Keratinocyte (primary cell): ENCODE measurements at regions not wholly inside any gene's neighbourhood (a gene's known extent, or its start where the extent isn't known, plus 50 kb on each side); places are given as distances from the start of the nearest gene placed in this dataset.

Source experiments
- DNase-seq: peaks from one replicate; pipeline ENCODE4 v3.0.0-alpha.2; 2011; ENCODE audit warnings: low read depth, missing footprints, low spot score
- FAIRE-seq: peaks from 2 replicates; lab custom pipeline; 2011; peaks lifted over from hg19 to GRCh38; lab: Jason Lieb, UNC
- H2AFZ ChIP-seq: 2 replicates; pipeline ENCODE4 v1.6.0; 2012; ENCODE audit warnings: low read length, control low read depth, inconsistent platforms; ENCODE audit not compliant: control insufficient read depth
- H3K27ac ChIP-seq: 2 replicates; pipeline ENCODE4 v1.5.1; 2011; ENCODE audit warnings: low read length; ENCODE audit not compliant: control insufficient read depth, insufficient read depth
- H3K27me3 ChIP-seq: 3 replicates; pipeline ENCODE4 v1.6.0; 2011; ENCODE audit warnings: low read length; ENCODE audit not compliant: control insufficient read depth, insufficient read depth; ENCODE audit errors: extremely low read depth
- H3K36me3 ChIP-seq, 2 experiments: 2 replicates in 1 of 2; 3 replicates in 1 of 2; pipeline ENCODE4 v1.5.1; 2011; ENCODE audit warnings: low read length in 2 of 2, mild to moderate bottlenecking in 1 of 2; ENCODE audit not compliant: control insufficient read depth in 2 of 2, insufficient read depth in 2 of 2; ENCODE audit errors: extremely low read depth in 1 of 2
- H3K4me1 ChIP-seq: 3 replicates; pipeline ENCODE4 v1.5.1; 2011; ENCODE audit warnings: low read length; ENCODE audit not compliant: control insufficient read depth, insufficient read depth; ENCODE audit errors: extremely low read depth
- H3K4me2 ChIP-seq: 3 replicates; pipeline ENCODE4 v1.6.0; 2011; ENCODE audit warnings: low read depth, low read length; ENCODE audit not compliant: control insufficient read depth, insufficient read depth; ENCODE audit errors: extremely low read depth
- H3K4me3 ChIP-seq, 3 experiments: fragments of 200-600 bp in 1 of 3; sonication (generic) in 1 of 3; 2 replicates in 2 of 3; 3 replicates in 1 of 3; pipeline ENCODE4 v1.5.1; 2011 to 2016; ENCODE audit warnings: low read length in 3 of 3, mild to moderate bottlenecking in 3 of 3, control low read depth in 2 of 3, inconsistent platforms in 1 of 3, low read depth in 1 of 3, mixed read lengths in 1 of 3, mixed run types in 1 of 3, moderate library complexity in 1 of 3; ENCODE audit not compliant: control insufficient read depth in 2 of 3, insufficient read depth in 2 of 3; ENCODE audit errors: extremely low read depth in 1 of 3
- H3K79me2 ChIP-seq: 2 replicates; pipeline ENCODE4 v1.6.0; 2012; ENCODE audit warnings: low read length; ENCODE audit not compliant: control insufficient read depth, insufficient read depth
- H3K9ac ChIP-seq: 3 replicates; pipeline ENCODE4 v1.6.0; 2011; ENCODE audit warnings: low read length; ENCODE audit not compliant: control insufficient read depth, insufficient read depth; ENCODE audit errors: extremely low read depth
- H3K9me1 ChIP-seq: 3 replicates; pipeline ENCODE4 v1.6.0; 2011; ENCODE audit warnings: low read length; ENCODE audit not compliant: control insufficient read depth, insufficient read depth; ENCODE audit errors: extremely low read depth
- H3K9me3 ChIP-seq: 2 replicates; pipeline ENCODE4 v1.5.1; 2012; ENCODE audit warnings: low read depth, low read length; ENCODE audit not compliant: control insufficient read depth
- H4K20me1 ChIP-seq: 3 replicates; pipeline ENCODE4 v1.6.0; 2011; ENCODE audit warnings: low read length; ENCODE audit not compliant: control insufficient read depth, insufficient read depth; ENCODE audit errors: extremely low read depth
- EZH2 ChIP-seq: IDR thresholded peaks from one replicate; pipeline ENCODE4 v1.6.1; 2012; ENCODE audit warnings: inconsistent platforms, mild to moderate bottlenecking, low read length, moderate library complexity
- dilution Hi-C: fragments of 300-500 bp; cut with MboI; formaldehyde crosslinking; loops from one replicate; pipeline ENCODE4 v1.7.0; 2020; ENCODE audit warnings: low sequenced_read_pairs; ENCODE audit not compliant: extremely low pct_ligation_motif_present
- TF ChIP-seq, protein P1 (sequence below), 3 experiments: IDR thresholded peaks in 1 of 3; conservative IDR thresholded peaks in 1 of 3; optimal IDR thresholded peaks in 1 of 3; 2 replicates in 2 of 3; 3 replicates in 1 of 3; pipeline versions ENCODE3 to v1.5.1; 2011; ENCODE audit warnings: low read length in 3 of 3, mild to moderate bottlenecking in 3 of 3, moderate library complexity in 2 of 3, control low read depth in 1 of 3, inconsistent platforms in 1 of 3; ENCODE audit not compliant: insufficient read depth in 2 of 3; ENCODE audit errors: extremely low read depth in 1 of 3

DNA sequence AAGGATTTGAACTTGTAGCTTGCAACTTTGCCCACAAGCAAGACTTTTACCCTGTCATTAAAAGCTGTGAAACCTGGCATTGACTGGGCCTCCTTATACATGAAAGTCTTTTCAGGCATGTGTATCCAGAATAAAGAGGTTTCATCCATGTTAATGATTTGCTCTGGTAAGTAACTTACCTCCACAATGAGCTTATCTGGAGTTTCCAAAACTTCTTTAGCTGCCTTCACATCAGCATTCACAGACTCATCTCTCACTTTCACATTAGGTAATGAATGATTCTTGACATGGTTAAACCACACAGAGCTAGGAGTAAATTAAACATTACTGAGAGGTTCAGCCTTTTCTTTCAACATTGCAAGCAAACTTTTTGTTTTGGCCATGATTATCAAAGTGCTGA, 234.4 kb upstream of the CLEC14A start:
- Histone ChIP-seq H3K4me3 (no peak overlapping the region), H2AFZ (no peak overlapping the region), H3K79me2 (no peaks in the 10 kb centered on the region), H3K4me2 (no peak overlapping the region), H3K9ac (no peak overlapping the region), H3K9me3 (no peaks in the 10 kb centered on the region), H4K20me1 (no peaks in the 10 kb centered on the region), H3K4me1 (no peaks in the 10 kb centered on the region), H3K27me3 (no peaks in the 10 kb centered on the region), H3K36me3 (no peaks in the 10 kb centered on the region), H3K9me1 (no peaks in the 10 kb centered on the region), H3K27ac (no peak overlapping the region)
- FAIRE-seq (no peak), DNase-seq (no peak)
- TF ChIP-seq, protein P1, sequence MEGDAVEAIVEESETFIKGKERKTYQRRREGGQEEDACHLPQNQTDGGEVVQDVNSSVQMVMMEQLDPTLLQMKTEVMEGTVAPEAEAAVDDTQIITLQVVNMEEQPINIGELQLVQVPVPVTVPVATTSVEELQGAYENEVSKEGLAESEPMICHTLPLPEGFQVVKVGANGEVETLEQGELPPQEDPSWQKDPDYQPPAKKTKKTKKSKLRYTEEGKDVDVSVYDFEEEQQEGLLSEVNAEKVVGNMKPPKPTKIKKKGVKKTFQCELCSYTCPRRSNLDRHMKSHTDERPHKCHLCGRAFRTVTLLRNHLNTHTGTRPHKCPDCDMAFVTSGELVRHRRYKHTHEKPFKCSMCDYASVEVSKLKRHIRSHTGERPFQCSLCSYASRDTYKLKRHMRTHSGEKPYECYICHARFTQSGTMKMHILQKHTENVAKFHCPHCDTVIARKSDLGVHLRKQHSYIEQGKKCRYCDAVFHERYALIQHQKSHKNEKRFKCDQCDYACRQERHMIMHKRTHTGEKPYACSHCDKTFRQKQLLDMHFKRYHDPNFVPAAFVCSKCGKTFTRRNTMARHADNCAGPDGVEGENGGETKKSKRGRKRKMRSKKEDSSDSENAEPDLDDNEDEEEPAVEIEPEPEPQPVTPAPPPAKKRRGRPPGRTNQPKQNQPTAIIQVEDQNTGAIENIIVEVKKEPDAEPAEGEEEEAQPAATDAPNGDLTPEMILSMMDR (optimal IDR thresholded peaks at IDR 0.05 in 1 of 3, IDR thresholded peaks at IDR 0.05 in 1 of 3, conservative IDR thresholded peaks at IDR 0.05 in 1 of 3; ENCODE audit: extremely low read depth in 1 of 3, insufficient read depth in 2 of 3, low read length in 3 of 3) = no peak
- no peak for TF ChIP-seq EZH2
- dilution Hi-C loops = no loop called here

DNA sequence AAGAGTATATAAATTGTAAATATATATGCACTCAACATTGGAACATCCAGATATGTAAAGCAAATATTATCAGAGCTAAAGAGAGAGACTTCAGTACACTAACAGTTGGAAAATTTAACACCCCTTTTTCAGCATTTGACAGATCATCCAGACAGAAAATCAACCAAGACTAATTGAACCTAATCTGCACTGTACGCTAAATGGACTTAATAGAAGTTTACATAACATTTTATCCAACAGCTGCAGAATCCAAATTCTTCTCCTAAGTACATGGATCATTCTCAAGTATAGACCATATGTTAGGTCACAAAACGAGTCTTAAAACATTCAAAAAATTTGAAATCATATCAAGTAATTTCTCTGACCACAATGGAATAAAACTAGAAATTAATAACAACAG, 229.1 kb upstream of the CLEC14A start:
- dilution Hi-C loops = no loop called here
- H3K27ac ChIP-seq = no peak overlapping the region
- DNase-seq = no peak
- H3K4me1 ChIP-seq = no peaks in the 10 kb centered on the region
- no peak overlapping the region for H2AFZ ChIP-seq
- H4K20me1 ChIP-seq = no peaks in the 10 kb centered on the region
- H3K9me1 ChIP-seq = no peaks in the 10 kb centered on the region
- no peaks in the 10 kb centered on the region for H3K36me3 ChIP-seq
- TF ChIP-seq EZH2 = no peak
- TF ChIP-seq, protein P1 (optimal IDR thresholded peaks at IDR 0.05 in 1 of 3, IDR thresholded peaks at IDR 0.05 in 1 of 3, conservative IDR thresholded peaks at IDR 0.05 in 1 of 3; ENCODE audit: extremely low read depth in 1 of 3, insufficient read depth in 2 of 3, low read length in 3 of 3) = no peak
- no peak overlapping the region for H3K4me3 ChIP-seq
- no peaks in the 10 kb centered on the region for H3K9me3 ChIP-seq
- no peak for FAIRE-seq
- no peaks in the 10 kb centered on the region for H3K79me2 ChIP-seq
- no peak overlapping the region for H3K4me2 ChIP-seq
- H3K9ac ChIP-seq = no peak overlapping the region
- H3K27me3 ChIP-seq = no peaks in the 10 kb centered on the region
